AG08396 (cell line): ENCODE measurements at regions not wholly inside any gene's neighbourhood (a gene's known extent, or its start where the extent isn't known, plus 50 kb on each side); places are given as distances from the start of the nearest gene placed in this dataset.

ENCODE experiments used
- DNase-seq: peaks from one replicate; pipeline ENCODE4 v3.0.0; 2012; ENCODE audit warnings: low spot score, mixed read lengths

- DNase-seq: no peak
These were observed 714.8 kb downstream of the TLR4 start for GRCh38 chr9:118418887-118419565.

- no peak for DNase-seq
These were observed 715.5 kb downstream of the TLR4 start for GRCh38 chr9:118419676-118420075.

GRCh38 chr9:118422508-118422907 lies 718.3 kb downstream of the TLR4 start:
- no peak for DNase-seq

- no peak for DNase-seq
These were observed 718.8 kb downstream of the TLR4 start for GRCh38 chr9:118423021-118423420.

- no peak for DNase-seq
These were observed 719.5 kb downstream of the TLR4 start for GRCh38 chr9:118423721-118424120.

- no peak for DNase-seq
These were observed 722.6 kb downstream of the TLR4 start for GRCh38 chr9:118426772-118427171.

- no peak for DNase-seq
These were observed 734.6 kb downstream of the TLR4 start for GRCh38 chr9:118438810-118439209.

GRCh38 chr9:118439441-118439840 lies 735.2 kb downstream of the TLR4 start:
- DNase-seq: no peak

- no peak for DNase-seq
These were observed 740.2 kb downstream of the TLR4 start for GRCh38 chr9:118444403-118444802.

- no peak for DNase-seq
These were observed 742.9 kb downstream of the TLR4 start for GRCh38 chr9:118446943-118447639.

GRCh38 chr9:118449554-118449953 lies 745.4 kb downstream of the TLR4 start:
- DNase-seq: no peak

- DNase-seq: no peak
These were observed 751.1 kb downstream of the TLR4 start for GRCh38 chr9:118455259-118455658.

GRCh38 chr9:118455788-118456187 lies 751.6 kb downstream of the TLR4 start:
- no peak for DNase-seq

GRCh38 chr9:118457171-118458000 lies 753.2 kb downstream of the TLR4 start:
- no peak for DNase-seq

GRCh38 chr9:118459913-118460312 lies 755.7 kb downstream of the TLR4 start:
- no peak for DNase-seq

GRCh38 chr9:118463419-118463818 lies 759.2 kb downstream of the TLR4 start:
- no peak for DNase-seq

- DNase-seq: no peak
These were observed 769.3 kb downstream of the TLR4 start for GRCh38 chr9:118473521-118473920.

GRCh38 chr9:118478752-118479151 lies 774.5 kb downstream of the TLR4 start:
- DNase-seq: no peak

- no peak for DNase-seq
These were observed 778.1 kb downstream of the TLR4 start for GRCh38 chr9:118482306-118482705.

- no peak for DNase-seq
These were observed 779.5 kb downstream of the TLR4 start for GRCh38 chr9:118483677-118484076.

GRCh38 chr9:118503236-118503635 lies 799.0 kb downstream of the TLR4 start:
- DNase-seq: no peak

- no peak for DNase-seq
These were observed 806.5 kb downstream of the TLR4 start for GRCh38 chr9:118510711-118511110.

GRCh38 chr9:118515947-118516346 lies 811.7 kb downstream of the TLR4 start:
- no peak for DNase-seq
